T-helper 1 cell treated with Interleukin-12 subunit alpha and Interleukin-12 subunit beta and Interleukin-4 antibody, amounts not matched to agents 30 μg/mL and 1 μg/mL, for 36 hours (primary cell): ENCODE measurements at regions not wholly inside any gene's neighbourhood (a gene's known extent, or its start where the extent isn't known, plus 50 kb on each side); places are given as distances from the start of the nearest gene placed in this dataset.
"Not testable (repeated sequence)": the region's sequence is repeated elsewhere in the genome, so short reads cannot be mapped to it uniquely, and the experiment has no call there.

Source experiments
- H3K27ac Mint-ChIP-seq: one replicate; pipeline ENCODE4 v1.8.0; 2021; ENCODE audit warnings: mild to moderate bottlenecking, mixed read lengths
- H3K27me3 Mint-ChIP-seq: one replicate; pipeline ENCODE4 v1.8.0; 2021; ENCODE audit warnings: low read depth, mixed read lengths
- H3K36me3 Mint-ChIP-seq: one replicate; pipeline ENCODE4 v1.8.0; 2021; ENCODE audit warnings: low read depth, mixed read lengths
- H3K4me1 Mint-ChIP-seq: one replicate; pipeline ENCODE4 v1.8.0; 2021; ENCODE audit warnings: low read depth, mixed read lengths
- H3K4me3 Mint-ChIP-seq: one replicate; pipeline ENCODE4 v1.8.0; 2021; ENCODE audit warnings: mild to moderate bottlenecking, moderate library complexity, mixed read lengths
- H3K9me3 Mint-ChIP-seq: one replicate; pipeline ENCODE4 v1.8.0; 2021; ENCODE audit warnings: mixed read lengths

- peaks cover 8% of the 10 kb centered on the region for H3K9me3 Mint-ChIP-seq
- no peak overlapping the region for H3K4me3 Mint-ChIP-seq
- no peaks in the 10 kb centered on the region for H3K36me3 Mint-ChIP-seq
- no peaks in the 10 kb centered on the region for H3K27me3 Mint-ChIP-seq
- H3K4me1 Mint-ChIP-seq, result no peaks in the 10 kb centered on the region
- no peak overlapping the region for H3K27ac Mint-ChIP-seq
Observed at GRCh38 chr5:89826938-89827337, 582.6 kb downstream of the CETN3 start.

- H3K4me3 Mint-ChIP-seq, result no peak overlapping the region
- no peaks in the 10 kb centered on the region for H3K27me3 Mint-ChIP-seq
- H3K27ac Mint-ChIP-seq, result no peak overlapping the region
- H3K9me3 Mint-ChIP-seq, result peaks cover 8% of the 10 kb centered on the region
- no peaks in the 10 kb centered on the region for H3K4me1 Mint-ChIP-seq
- no peaks in the 10 kb centered on the region for H3K36me3 Mint-ChIP-seq
Observed at GRCh38 chr5:89823046-89823445, 586.5 kb downstream of the CETN3 start.

DNA sequence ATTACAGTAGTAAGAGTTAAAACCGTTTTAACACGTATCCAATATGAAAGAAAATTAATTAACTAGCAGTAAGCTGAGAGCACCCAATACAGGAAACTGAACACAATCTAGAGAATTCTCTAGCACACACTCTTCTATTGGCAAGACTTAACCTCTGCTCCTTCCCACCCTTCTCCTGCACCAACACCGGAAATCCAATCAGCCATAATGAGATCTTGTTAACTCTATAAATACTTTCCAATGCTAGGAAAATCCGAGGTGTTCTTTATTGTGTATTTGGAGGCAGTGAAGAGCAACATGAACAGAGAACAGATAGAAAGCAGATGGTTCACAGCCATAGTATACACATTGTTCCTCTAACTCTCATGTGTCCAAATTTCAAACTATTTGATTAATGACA lies 591.7 kb downstream of the CETN3 start:
- Mint-ChIP-seq H3K27ac (no peak overlapping the region), H3K36me3 (no peaks in the 10 kb centered on the region), H3K27me3 (no peaks in the 10 kb centered on the region), H3K4me1 (no peaks in the 10 kb centered on the region), H3K9me3 (peaks cover 2% of the 10 kb centered on the region), H3K4me3 (no peak overlapping the region)

DNA sequence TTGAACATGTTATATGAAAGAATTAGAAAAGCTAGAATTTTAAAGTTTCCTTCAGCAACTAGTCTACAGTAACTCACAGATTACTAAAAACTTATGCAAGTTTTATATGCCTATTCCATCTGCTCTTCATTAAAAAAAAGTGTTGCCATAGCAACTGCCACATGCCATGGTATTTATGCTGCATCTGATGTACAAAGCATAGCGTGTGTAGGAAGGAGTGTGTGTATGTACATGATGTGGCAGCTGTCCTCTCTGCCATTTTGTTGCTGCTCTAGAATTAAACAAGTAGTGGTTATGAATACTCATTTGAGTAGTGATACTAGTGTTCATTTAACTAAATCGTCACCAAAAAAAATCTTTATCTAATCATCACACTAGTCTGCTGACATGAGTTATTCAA lies 593.5 kb downstream of the CETN3 start:
- Mint-ChIP-seq H3K36me3 (no peaks in the 10 kb centered on the region), H3K4me3 (no peak overlapping the region), H3K9me3 (peaks cover 6% of the 10 kb centered on the region), H3K27me3 (no peaks in the 10 kb centered on the region), H3K27ac (no peak overlapping the region), H3K4me1 (no peaks in the 10 kb centered on the region)

- H3K9me3 Mint-ChIP-seq, H3K4me3 Mint-ChIP-seq, H3K27me3 Mint-ChIP-seq, H3K27ac Mint-ChIP-seq, H3K4me1 Mint-ChIP-seq, H3K36me3 Mint-ChIP-seq: not testable (repeated sequence)
Observed at GRCh38 chr5:89800735-89801134, 608.8 kb downstream of the CETN3 start.

DNA sequence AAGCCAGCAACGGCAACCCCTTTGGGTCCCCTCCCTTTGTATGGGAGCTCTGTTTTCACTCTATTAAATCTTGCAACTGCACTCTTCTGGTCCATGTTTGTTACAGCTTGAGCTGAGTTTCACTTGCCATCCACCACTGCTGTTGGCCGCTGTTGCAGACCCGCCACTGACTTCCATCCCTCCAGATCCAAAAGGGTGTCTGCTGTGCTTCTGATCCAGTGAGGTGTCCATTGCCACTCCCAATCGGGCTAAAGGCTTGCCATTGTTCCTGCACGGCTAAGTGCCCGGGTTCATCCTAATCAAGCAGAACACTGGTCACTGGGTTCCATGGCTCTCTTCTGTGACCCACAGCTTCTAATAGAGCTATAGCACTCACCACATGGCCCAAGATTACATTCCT lies 615.1 kb downstream of the CETN3 start:
- H3K9me3 Mint-ChIP-seq, H3K4me1 Mint-ChIP-seq, H3K4me3 Mint-ChIP-seq, H3K36me3 Mint-ChIP-seq, H3K27me3 Mint-ChIP-seq, H3K27ac Mint-ChIP-seq: not testable (repeated sequence)

GRCh38 chr5:89779734-89780133 lies 629.8 kb downstream of the CETN3 start:
- not testable (repeated sequence) for H3K4me3 Mint-ChIP-seq, H3K27me3 Mint-ChIP-seq, H3K27ac Mint-ChIP-seq, H3K36me3 Mint-ChIP-seq, H3K4me1 Mint-ChIP-seq
- H3K9me3 Mint-ChIP-seq, result peaks cover 43% of the 10 kb centered on the region

GRCh38 chr5:89777758-89778157 lies 631.8 kb downstream of the CETN3 start:
- Mint-ChIP-seq H3K4me1 (no peaks in the 10 kb centered on the region), H3K9me3 (peaks cover 43% of the 10 kb centered on the region), H3K4me3 (no peak overlapping the region), H3K27me3 (no peaks in the 10 kb centered on the region), H3K27ac (no peak overlapping the region), H3K36me3 (no peaks in the 10 kb centered on the region)

GRCh38 chr5:89769975-89770374 lies 639.6 kb downstream of the CETN3 start:
- H3K4me1 Mint-ChIP-seq, result no peaks in the 10 kb centered on the region

GRCh38 chr5:89759802-89760201 lies 649.8 kb downstream of the CETN3 start:
- no peaks in the 10 kb centered on the region for H3K27me3 Mint-ChIP-seq
- H3K4me1 Mint-ChIP-seq, result no peaks in the 10 kb centered on the region
- H3K9me3 Mint-ChIP-seq, result no peaks in the 10 kb centered on the region
- H3K36me3 Mint-ChIP-seq, result no peaks in the 10 kb centered on the region
- H3K27ac Mint-ChIP-seq, result no peak overlapping the region
- no peak overlapping the region for H3K4me3 Mint-ChIP-seq

More at GRCh38 chr5:89769975-89770374, 639.6 kb downstream of the CETN3 start:
- no peaks in the 10 kb centered on the region for H3K36me3 Mint-ChIP-seq
- H3K4me3 Mint-ChIP-seq, result no peak overlapping the region
- no peak overlapping the region for H3K27ac Mint-ChIP-seq
- H3K27me3 Mint-ChIP-seq, result no peaks in the 10 kb centered on the region
- H3K9me3 Mint-ChIP-seq, result no peaks in the 10 kb centered on the region

- Mint-ChIP-seq H3K4me1 (no peaks in the 10 kb centered on the region), H3K27me3 (no peaks in the 10 kb centered on the region), H3K36me3 (no peaks in the 10 kb centered on the region), H3K9me3 (no peaks in the 10 kb centered on the region), H3K27ac (no peak overlapping the region), H3K4me3 (no peak overlapping the region)
Observed at GRCh38 chr5:89758146-89758545, 651.4 kb downstream of the CETN3 start.

DNA sequence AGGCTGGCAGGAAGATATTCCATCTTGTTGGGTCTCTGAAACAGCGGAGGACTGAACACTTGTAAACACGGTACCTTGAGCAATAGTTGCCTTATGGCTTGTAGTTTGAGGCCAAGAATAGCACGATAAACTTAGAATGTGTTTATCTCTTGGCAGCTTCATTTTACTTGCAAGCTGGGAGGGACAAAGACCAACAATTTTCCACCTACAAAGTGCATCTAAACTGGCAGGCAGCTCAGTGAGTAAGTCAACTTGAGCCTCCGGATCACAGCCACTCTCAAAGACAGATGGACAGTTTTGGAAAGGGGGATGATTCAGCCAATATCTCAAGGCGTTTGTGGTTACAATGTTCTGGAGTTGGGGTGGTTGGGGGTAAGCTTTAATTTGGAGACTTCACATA lies 652.6 kb downstream of the CETN3 start:
- Mint-ChIP-seq H3K36me3 (no peaks in the 10 kb centered on the region), H3K9me3 (no peaks in the 10 kb centered on the region), H3K27ac (no peak overlapping the region), H3K4me1 (no peaks in the 10 kb centered on the region), H3K27me3 (no peaks in the 10 kb centered on the region), H3K4me3 (no peak overlapping the region)

DNA sequence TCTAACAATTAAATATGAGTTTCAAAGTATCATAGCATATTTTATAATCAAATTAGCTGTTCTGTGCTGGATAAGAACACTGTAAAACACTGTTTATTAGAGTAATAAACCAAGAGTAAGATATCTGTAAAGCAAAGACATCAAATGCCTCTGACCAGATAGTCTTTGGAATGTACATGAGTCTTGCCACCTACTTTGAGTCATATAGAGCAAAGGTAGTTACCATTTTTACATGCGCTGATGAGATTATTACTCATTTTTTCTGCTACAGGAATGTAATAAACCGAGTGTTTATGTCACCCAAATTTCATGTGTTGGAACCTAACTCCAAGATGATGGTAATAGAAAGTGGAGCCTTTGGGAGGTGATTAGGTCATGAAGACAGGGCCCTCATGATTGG lies 654.5 kb downstream of the CETN3 start:
- Mint-ChIP-seq H3K4me1 (no peaks in the 10 kb centered on the region), H3K9me3 (no peaks in the 10 kb centered on the region), H3K4me3 (no peak overlapping the region), H3K36me3 (no peaks in the 10 kb centered on the region), H3K27me3 (no peaks in the 10 kb centered on the region), H3K27ac (no peak overlapping the region)

DNA sequence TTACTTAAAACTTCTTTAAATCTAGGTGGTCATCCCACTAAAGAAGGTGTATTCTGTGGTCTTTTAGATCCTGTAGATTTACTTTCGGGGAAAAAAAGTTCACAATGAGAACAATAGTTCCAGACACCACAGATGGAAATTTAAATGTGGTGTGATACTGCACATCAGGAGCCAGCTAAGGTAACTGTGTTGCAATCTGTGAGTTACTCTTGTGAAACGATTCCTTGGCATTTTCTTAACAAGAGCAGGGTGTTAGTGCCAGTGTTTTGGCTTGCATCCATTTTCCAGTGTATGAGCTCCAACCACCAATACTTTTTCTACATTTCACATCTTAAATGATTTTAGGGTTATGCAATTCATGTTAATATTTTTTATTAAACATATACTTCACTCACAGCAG lies 674.5 kb downstream of the CETN3 start:
- Mint-ChIP-seq H3K4me3 (no peak overlapping the region), H3K9me3 (no peaks in the 10 kb centered on the region), H3K36me3 (no peaks in the 10 kb centered on the region), H3K27me3 (no peaks in the 10 kb centered on the region), H3K27ac (no peak overlapping the region), H3K4me1 (no peaks in the 10 kb centered on the region)

DNA sequence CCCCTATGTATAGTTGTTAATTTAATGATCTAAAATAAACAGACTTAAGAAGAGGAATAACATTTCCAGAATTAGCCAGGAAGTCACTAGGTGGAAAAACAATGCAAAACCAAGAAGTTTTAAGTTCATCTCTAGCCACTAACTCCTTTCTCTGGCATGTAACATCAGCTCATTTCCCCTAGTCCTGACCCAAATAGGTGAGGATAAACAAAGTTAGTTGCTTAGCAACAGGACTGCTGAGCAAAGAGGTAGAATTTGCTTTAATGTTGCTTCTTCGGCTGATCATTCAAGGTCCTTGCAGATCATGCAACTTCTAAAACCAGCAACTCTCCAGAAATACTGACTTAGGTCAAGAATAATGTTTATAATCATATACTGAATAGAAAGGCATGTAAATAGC lies 675.8 kb downstream of the CETN3 start:
- H3K4me1 Mint-ChIP-seq, result no peaks in the 10 kb centered on the region
- no peaks in the 10 kb centered on the region for H3K27me3 Mint-ChIP-seq
- no peak overlapping the region for H3K4me3 Mint-ChIP-seq
- no peak overlapping the region for H3K27ac Mint-ChIP-seq
- H3K9me3 Mint-ChIP-seq, result no peaks in the 10 kb centered on the region
- no peaks in the 10 kb centered on the region for H3K36me3 Mint-ChIP-seq

DNA sequence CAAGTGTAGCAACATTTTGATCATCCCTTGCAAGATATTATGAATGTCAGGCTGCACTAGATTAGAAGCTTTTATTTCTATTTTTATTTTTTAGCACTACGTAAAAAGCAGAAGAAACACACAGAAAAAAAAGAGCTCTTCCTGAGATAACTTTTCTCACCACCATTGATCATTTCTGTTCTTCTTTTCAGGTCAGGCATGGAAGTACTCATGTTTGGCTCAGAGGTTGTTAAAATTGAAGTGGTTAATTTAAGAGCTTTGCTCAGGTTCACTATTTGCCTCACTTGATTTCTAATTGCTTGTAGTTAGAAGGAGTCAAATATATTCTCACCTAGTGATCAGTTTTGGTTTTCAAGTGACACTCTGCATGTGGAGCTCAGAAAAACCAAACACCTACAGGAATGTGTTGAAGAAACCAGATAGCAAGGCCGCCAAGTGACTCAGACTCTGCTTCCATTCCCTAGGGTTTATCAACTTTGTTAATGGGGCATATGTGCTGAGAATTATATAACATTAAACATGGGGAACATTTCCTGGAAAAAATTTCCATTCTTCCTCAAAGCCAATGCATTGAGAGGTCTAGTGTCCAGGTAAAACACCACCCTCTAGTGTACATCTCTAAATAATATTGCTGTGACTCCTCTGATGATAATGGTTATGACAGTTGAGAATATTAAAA lies 679.8 kb downstream of the CETN3 start:
- Mint-ChIP-seq H3K27me3 (no peaks in the 10 kb centered on the region), H3K9me3 (no peaks in the 10 kb centered on the region), H3K36me3 (no peaks in the 10 kb centered on the region), H3K4me3 (no peak overlapping the region), H3K4me1 (no peaks in the 10 kb centered on the region), H3K27ac (no peak overlapping the region)
